ENCODE measurements at regions not wholly inside any gene's neighbourhood (a gene's known extent, or its start where the extent isn't known, plus 50 kb on each side); places are given as distances from the start of the nearest gene placed in this dataset.

- TF ChIP-seq CTCF (IDR thresholded peaks at IDR 0.05; ENCODE audit: extremely low read depth in 1 of 2, insufficient read depth in 1 of 2, low read depth in 1 of 2, low read length in 2 of 2) (no peak), POLR2AphosphoS5 (IDR thresholded peaks at IDR 0.05; ENCODE audit: insufficient read depth, low read depth, low read length) (no peak), EZH2 (IDR thresholded peaks at IDR 0.05; ENCODE audit: borderline replicate concordance, low read depth, low read length, severe bottlenecking) (no peak), JUN (IDR thresholded peaks at IDR 0.05; ENCODE audit: borderline replicate concordance, insufficient read depth, insufficient read length, low read depth) (no peak), POLR2A (IDR thresholded peaks at IDR 0.05; ENCODE audit: low read depth, low read length) (no peak), MAX (IDR thresholded peaks at IDR 0.05; ENCODE audit: insufficient read depth, insufficient read length) (no peak), FOS (IDR thresholded peaks at IDR 0.05; ENCODE audit: borderline replicate concordance, insufficient read depth, low read length) (no peak), MYC (IDR thresholded peaks at IDR 0.05; ENCODE audit: low read depth, low read length) (no peak), GATA2 (IDR thresholded peaks at IDR 0.05; ENCODE audit: insufficient read depth, insufficient read length, low read depth, low read length) (no peak)
Observed at GRCh38 chr22:25360411-25360810, 141.0 kb downstream of the CRYBB2 start.
